Neuronal stem cell (in vitro differentiated cells): ENCODE measurements at regions not wholly inside any gene's neighbourhood (a gene's known extent, or its start where the extent isn't known, plus 50 kb on each side); places are given as distances from the start of the nearest gene placed in this dataset.

Experiments
- DNase-seq: peaks from one replicate; pipeline ENCODE4 v3.0.0-alpha.2; 2013; ENCODE audit warnings: low spot score
- H2AFZ ChIP-seq: one replicate; pipeline ENCODE4 v1.6.1; 2013; ENCODE audit warnings: mild to moderate bottlenecking, low read length, inconsistent platforms
- H2AK5ac ChIP-seq: 2 replicates; pipeline ENCODE4 v1.6.1; 2013; ENCODE audit warnings: low read depth, mild to moderate bottlenecking, inconsistent platforms, low read length, moderate library complexity, mixed read lengths
- H2BK120ac ChIP-seq: 2 replicates; pipeline ENCODE4 v1.6.1; 2013; ENCODE audit warnings: low read depth, mild to moderate bottlenecking, inconsistent platforms, low read length, moderate library complexity, mixed read lengths
- H2BK12ac ChIP-seq: one replicate; pipeline ENCODE4 v1.6.1; 2013; ENCODE audit warnings: low read length, inconsistent platforms
- H2BK15ac ChIP-seq: 2 replicates; pipeline ENCODE4 v1.6.1; 2013; ENCODE audit warnings: mild to moderate bottlenecking, low read length, inconsistent platforms, mixed read lengths
- H2BK5ac ChIP-seq: one replicate; pipeline ENCODE4 v1.6.1; 2013; ENCODE audit warnings: inconsistent platforms, mild to moderate bottlenecking, low read length, moderate library complexity
- H3K14ac ChIP-seq: one replicate; pipeline ENCODE4 v1.6.1; 2013; ENCODE audit warnings: low read length, inconsistent platforms
- H3K18ac ChIP-seq: 2 replicates; pipeline ENCODE4 v1.6.1; 2013; ENCODE audit warnings: low read length, inconsistent platforms
- H3K23ac ChIP-seq: 2 replicates; pipeline ENCODE4 v1.6.1; 2013; ENCODE audit warnings: low read depth, mild to moderate bottlenecking, mixed read lengths, low read length, inconsistent platforms; ENCODE audit not compliant: poor library complexity
- H3K27ac ChIP-seq: replicated peaks from 3 replicates; pipeline ENCODE4 v1.5.1; 2013; ENCODE audit warnings: low read length, inconsistent platforms
- H3K27me3 ChIP-seq, 3 experiments: 2 replicates each; pipeline ENCODE4 v1.6.1; 2013; ENCODE audit warnings: low read length in 3 of 3, mild to moderate bottlenecking in 2 of 3, inconsistent platforms in 1 of 3, low read depth in 1 of 3, mixed read lengths in 1 of 3, moderate library complexity in 1 of 3; ENCODE audit not compliant: control insufficient read depth in 3 of 3, insufficient read depth in 3 of 3
- H3K36me3 ChIP-seq, 2 donors: replicated peaks in 1 of 2; 2 replicates each; pipeline ENCODE4 v1.6.1; 2013; ENCODE audit warnings: low read length in 2 of 2; ENCODE audit not compliant: control insufficient read depth in 2 of 2, insufficient read depth in 2 of 2
- H3K4ac ChIP-seq: 2 replicates; pipeline ENCODE4 v1.6.1; 2013; ENCODE audit warnings: inconsistent platforms, mild to moderate bottlenecking, low read length, moderate library complexity
- H3K4me1 ChIP-seq, 2 donors: 1 replicate in 1 of 2; 2 replicates in 1 of 2; pipeline ENCODE4 v1.6.1; 2013; ENCODE audit warnings: low read length in 2 of 2, low read depth in 1 of 2; ENCODE audit not compliant: control insufficient read depth in 2 of 2, insufficient read depth in 1 of 2
- H3K4me2 ChIP-seq: one replicate; pipeline ENCODE4 v1.6.1; 2013; ENCODE audit warnings: mild to moderate bottlenecking, low read length, inconsistent platforms; ENCODE audit not compliant: insufficient read depth, poor library complexity, severe bottlenecking
- H3K4me3 ChIP-seq, 2 donors: 2 replicates each; pipeline ENCODE4 v1.5.1; 2013; ENCODE audit warnings: low read length in 2 of 2, mild to moderate bottlenecking in 2 of 2, inconsistent platforms in 1 of 2, moderate library complexity in 1 of 2
- H3K79me1 ChIP-seq: one replicate; pipeline ENCODE4 v1.6.1; 2013; ENCODE audit warnings: low read depth, mild to moderate bottlenecking, inconsistent platforms, low read length, moderate library complexity
- H3K9ac ChIP-seq: one replicate; pipeline ENCODE4 v1.6.1; 2013; ENCODE audit warnings: mild to moderate bottlenecking, low read depth, low read length, inconsistent platforms; ENCODE audit not compliant: poor library complexity
- H3K9me3 ChIP-seq, 2 donors: replicated peaks in 1 of 2; 2 replicates each; pipeline versions ENCODE3 to v1.6.1; 2013; ENCODE audit warnings: low read length in 2 of 2, mild to moderate bottlenecking in 2 of 2, inconsistent platforms in 1 of 2, low read depth in 1 of 2, mixed read lengths in 1 of 2, moderate library complexity in 1 of 2; ENCODE audit not compliant: control insufficient read depth in 2 of 2, insufficient read depth in 1 of 2
- H4K8ac ChIP-seq: one replicate; pipeline ENCODE4 v1.6.1; 2013; ENCODE audit warnings: low read depth, mild to moderate bottlenecking, inconsistent platforms, low read length, moderate library complexity
- H4K91ac ChIP-seq: one replicate; pipeline ENCODE4 v1.6.1; 2013; ENCODE audit warnings: low read length, low read depth, mild to moderate bottlenecking, inconsistent platforms; ENCODE audit not compliant: poor library complexity
- WGBS, 2 donors: extraction: QIAGEN DNeasy Blood & Tissue Kit; methylation state at CpG; one replicate each; pipeline ENCODE4 v1.1.7; 2013; ENCODE audit warnings: missing lambda C conversion rate in 2 of 2, mixed read lengths in 1 of 2; ENCODE audit not compliant: insufficient read length in 2 of 2, insufficient replicate concordance in 1 of 2; ENCODE audit errors: extremely low coverage in 2 of 2; 5-methylcytosine and 5-hydroxymethylcytosine counted together

DNA sequence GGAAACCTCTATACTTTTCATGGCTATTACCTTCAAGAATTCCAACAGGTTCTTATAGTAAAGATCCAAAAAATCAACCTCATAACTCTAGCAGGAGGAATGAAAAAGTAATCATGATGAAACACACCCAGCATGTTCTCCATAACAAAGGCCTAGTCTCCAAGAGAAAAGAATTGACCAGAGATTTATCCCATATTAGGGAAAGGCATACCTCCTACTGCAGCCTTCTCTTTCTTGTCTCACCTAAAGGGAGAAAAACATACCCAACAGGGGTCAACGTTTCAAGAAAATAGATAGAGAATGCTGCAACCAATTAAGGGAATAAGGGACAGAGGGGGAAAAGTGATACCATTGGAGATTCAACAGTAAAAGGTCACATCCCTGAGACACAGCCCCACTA lies 262.5 kb downstream of the FRK start:
- Histone ChIP-seq H2BK120ac (no peak overlapping the region), H3K27me3 (no peaks in the 10 kb centered on the region), H4K91ac (no peak overlapping the region), H3K36me3 (no peaks in the 10 kb centered on the region), H2AK5ac (no peak overlapping the region), H2AFZ (no peak overlapping the region), H3K4ac (no peak overlapping the region), H2BK12ac (no peak overlapping the region), H3K27ac (no peak overlapping the region), H3K14ac (no peak overlapping the region), H2BK5ac (no peak overlapping the region), H3K23ac (no peak overlapping the region), H3K18ac (no peak overlapping the region), H3K4me2 (no peak overlapping the region), H2BK15ac (no peak overlapping the region), H3K79me1 (no peaks in the 10 kb centered on the region), H4K8ac (no peak overlapping the region), H3K4me1 (peaks cover 0 to 3% of the 10 kb centered on the region in 2 donors), H3K4me3 (no peak overlapping the region), H3K9ac (no peak overlapping the region), H3K9me3 (no peaks in the 10 kb centered on the region)
- DNase-seq, result no peak
- no CpG with 5 or more reads among the region's 1 CpG for WGBS, 2 donors

DNA sequence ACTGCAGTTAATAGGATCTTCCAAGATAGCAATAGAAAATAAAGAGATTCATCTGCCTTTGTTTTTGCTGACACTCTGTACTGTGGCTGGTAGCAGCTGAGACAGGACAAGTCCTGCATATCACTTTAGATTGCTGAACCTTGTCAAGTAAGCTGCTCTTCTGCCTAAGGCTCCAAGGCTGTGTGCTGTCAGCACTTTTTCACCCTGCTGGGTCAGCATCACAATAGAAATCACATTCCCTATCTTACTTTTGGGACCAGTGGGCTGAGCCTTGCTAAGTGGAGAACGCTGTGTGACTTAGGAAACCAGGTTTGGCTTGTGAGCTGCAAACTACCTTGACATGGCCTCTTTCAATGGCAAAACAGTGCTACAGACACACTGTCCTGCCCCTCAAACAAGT lies 263.9 kb downstream of the FRK start:
- no peaks in the 10 kb centered on the region for H3K79me1 ChIP-seq
- H2BK12ac ChIP-seq, result no peak overlapping the region
- H3K36me3 ChIP-seq, result no peaks in the 10 kb centered on the region
- no peaks in the 10 kb centered on the region for H3K27me3 ChIP-seq
- H2BK5ac ChIP-seq, result no peak overlapping the region
- H3K18ac ChIP-seq, result no peak overlapping the region
- peaks cover 0 to 3% of the 10 kb centered on the region in 2 donors for H3K4me1 ChIP-seq
- no peak overlapping the region for H3K4ac ChIP-seq
- no peak overlapping the region for H3K9ac ChIP-seq
- no peak overlapping the region for H4K91ac ChIP-seq
- no peaks in the 10 kb centered on the region for H3K9me3 ChIP-seq
- no peak overlapping the region for H4K8ac ChIP-seq
- no peak overlapping the region for H2BK120ac ChIP-seq
- no peak overlapping the region for H2BK15ac ChIP-seq
- H2AFZ ChIP-seq, result no peak overlapping the region
- no peak overlapping the region for H3K14ac ChIP-seq
- no peak overlapping the region for H3K4me3 ChIP-seq
- H3K4me2 ChIP-seq, result no peak overlapping the region
- DNase-seq, result no peak
- no peak overlapping the region for H2AK5ac ChIP-seq
- H3K27ac ChIP-seq, result no peak overlapping the region
- no CpG with 5 or more reads among the region's 1 CpG for WGBS, 2 donors
- H3K23ac ChIP-seq, result no peak overlapping the region

DNA sequence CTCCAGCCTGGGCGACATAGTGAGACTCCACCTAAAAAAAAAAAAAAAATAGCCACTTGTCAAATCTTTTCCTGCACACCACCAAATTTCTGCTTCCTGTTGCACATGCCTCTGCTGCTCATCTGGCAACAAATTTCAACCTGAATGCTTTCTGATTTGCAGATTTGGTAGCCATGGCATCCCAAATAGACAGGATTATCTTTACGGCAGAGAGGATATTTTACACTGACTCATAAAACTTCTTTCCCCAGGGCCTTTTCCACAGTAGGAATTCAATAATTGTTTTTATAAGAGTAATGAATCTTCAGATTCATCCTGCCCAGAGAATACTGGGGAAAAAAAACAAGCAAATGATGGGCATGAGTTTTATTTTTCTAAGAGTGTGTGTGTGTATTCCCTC lies 264.6 kb downstream of the FRK start:
- Histone ChIP-seq H3K79me1 (no peaks in the 10 kb centered on the region), H2BK5ac (no peak overlapping the region), H3K14ac (no peak overlapping the region), H2AK5ac (no peak overlapping the region), H3K4me3 (no peak overlapping the region), H3K27me3 (no peaks in the 10 kb centered on the region), H3K4me2 (no peak overlapping the region), H2AFZ (no peak overlapping the region), H2BK15ac (no peak overlapping the region), H3K27ac (no peak overlapping the region), H4K8ac (no peak overlapping the region), H3K23ac (no peak overlapping the region), H2BK12ac (no peak overlapping the region), H3K4ac (no peak overlapping the region), H3K36me3 (no peaks in the 10 kb centered on the region), H3K4me1 (peaks cover 0 to 3% of the 10 kb centered on the region in 2 donors), H3K18ac (no peak overlapping the region), H3K9ac (no peak overlapping the region), H2BK120ac (no peak overlapping the region), H3K9me3 (no peaks in the 10 kb centered on the region), H4K91ac (no peak overlapping the region)
- WGBS, 2 donors, result no CpG with 5 or more reads among the region's 2 CpGs
- DNase-seq, result no peak

DNA sequence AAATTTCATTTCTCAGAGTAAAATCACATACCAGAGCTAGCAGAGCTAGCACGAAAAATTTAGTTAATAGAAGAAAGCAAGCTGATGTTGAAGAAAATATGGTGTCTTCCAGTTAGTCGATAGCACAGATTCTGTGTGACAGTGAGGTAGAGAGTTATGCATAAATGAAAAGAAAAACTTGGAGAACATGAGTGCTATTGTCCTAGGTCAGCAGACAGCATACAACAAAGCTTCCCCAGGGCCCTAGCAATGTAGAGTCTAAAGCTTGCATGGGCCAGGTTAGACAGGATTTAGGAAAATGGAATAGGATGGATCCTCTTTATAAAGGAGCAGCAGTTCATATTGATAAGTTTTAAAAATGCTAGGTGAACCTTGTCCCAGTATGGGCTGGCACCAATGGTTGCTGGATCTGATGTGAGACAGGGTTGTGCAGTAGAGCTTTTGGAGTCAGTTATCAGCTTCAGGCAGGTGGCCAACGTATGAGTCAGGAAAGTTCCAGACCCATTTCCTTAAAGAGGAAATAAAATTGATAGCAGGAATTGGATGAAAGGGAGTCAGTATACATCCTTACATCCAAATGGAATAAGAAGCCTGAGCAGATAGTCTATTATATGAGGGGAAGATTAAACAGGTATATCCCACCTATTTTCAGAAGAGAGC lies 277.2 kb downstream of the FRK start:
- H2BK5ac ChIP-seq, result no peak overlapping the region
- H2BK12ac ChIP-seq, result no peak overlapping the region
- H3K27me3 ChIP-seq, result peaks cover 0 to 2% (median 0%) of the 10 kb centered on the region in 3 experiments
- no peak overlapping the region for H3K18ac ChIP-seq
- WGBS, 2 donors, result no CpG with 5 or more reads among the region's 3 CpGs
- H3K4me2 ChIP-seq, result no peak overlapping the region
- H2BK120ac ChIP-seq, result no peak overlapping the region
- H4K8ac ChIP-seq, result no peak overlapping the region
- H3K4ac ChIP-seq, result no peak overlapping the region
- no peaks in the 10 kb centered on the region for H3K4me1 ChIP-seq
- H4K91ac ChIP-seq, result no peak overlapping the region
- H3K9ac ChIP-seq, result no peak overlapping the region
- H3K4me3 ChIP-seq, result no peak overlapping the region
- H3K23ac ChIP-seq, result no peak overlapping the region
- DNase-seq, result no peak
- no peak overlapping the region for H3K14ac ChIP-seq
- no peaks in the 10 kb centered on the region for H3K79me1 ChIP-seq
- no peaks in the 10 kb centered on the region for H3K36me3 ChIP-seq
- H2AK5ac ChIP-seq, result no peak overlapping the region
- H3K27ac ChIP-seq, result no peak overlapping the region
- no peaks in the 10 kb centered on the region for H3K9me3 ChIP-seq
- H2BK15ac ChIP-seq, result no peak overlapping the region
- no peak overlapping the region for H2AFZ ChIP-seq
